ENCODE measurements at regions not wholly inside any gene's neighbourhood (a gene's known extent, or its start where the extent isn't known, plus 50 kb on each side); places are given as distances from the start of the nearest gene placed in this dataset.

DNA sequence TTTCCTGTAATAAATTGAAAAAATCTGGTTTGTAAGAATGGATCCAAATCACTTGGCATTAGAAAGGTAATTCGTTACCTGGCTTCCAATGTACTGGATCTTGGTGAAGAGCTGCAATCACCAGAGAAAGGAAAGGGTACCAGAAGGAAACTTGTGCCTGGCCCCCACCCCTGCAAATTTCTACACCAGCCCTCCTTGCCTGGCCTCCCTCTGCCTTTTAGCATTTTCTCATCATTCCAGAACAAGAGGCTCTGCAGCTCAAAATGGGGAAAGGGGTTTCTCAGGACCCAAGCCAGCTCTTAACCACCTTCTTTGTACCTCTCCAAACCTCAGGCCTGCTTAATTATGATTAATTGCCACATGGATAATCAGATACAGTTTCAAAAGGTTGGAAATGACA is 612.8 kb upstream of the MGMT start:
- DNase-seq (ENCODE audit: low spot score): no peak

DNA sequence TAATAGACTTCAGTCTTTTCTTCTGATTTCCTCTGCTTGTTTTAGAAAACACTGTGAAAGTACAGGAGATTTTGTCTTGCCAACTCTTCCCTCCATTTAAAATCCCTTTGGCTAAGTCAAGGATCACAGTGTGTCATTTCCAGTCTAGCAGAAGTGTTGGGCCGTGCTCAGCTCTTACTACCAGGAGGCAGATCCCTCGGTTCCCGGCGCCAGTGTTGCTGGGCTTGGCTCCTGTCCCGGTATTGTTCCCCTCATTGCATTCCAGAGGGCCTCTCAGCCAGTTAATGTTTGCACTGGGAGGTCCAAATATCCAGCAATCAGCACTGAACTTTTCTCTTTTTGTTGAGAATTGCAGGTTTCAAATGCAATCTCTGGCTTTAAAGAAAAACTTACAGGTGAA is 612.1 kb upstream of the MGMT start:
- DNase-seq (ENCODE audit: low spot score): peak; percentile 79

DNA sequence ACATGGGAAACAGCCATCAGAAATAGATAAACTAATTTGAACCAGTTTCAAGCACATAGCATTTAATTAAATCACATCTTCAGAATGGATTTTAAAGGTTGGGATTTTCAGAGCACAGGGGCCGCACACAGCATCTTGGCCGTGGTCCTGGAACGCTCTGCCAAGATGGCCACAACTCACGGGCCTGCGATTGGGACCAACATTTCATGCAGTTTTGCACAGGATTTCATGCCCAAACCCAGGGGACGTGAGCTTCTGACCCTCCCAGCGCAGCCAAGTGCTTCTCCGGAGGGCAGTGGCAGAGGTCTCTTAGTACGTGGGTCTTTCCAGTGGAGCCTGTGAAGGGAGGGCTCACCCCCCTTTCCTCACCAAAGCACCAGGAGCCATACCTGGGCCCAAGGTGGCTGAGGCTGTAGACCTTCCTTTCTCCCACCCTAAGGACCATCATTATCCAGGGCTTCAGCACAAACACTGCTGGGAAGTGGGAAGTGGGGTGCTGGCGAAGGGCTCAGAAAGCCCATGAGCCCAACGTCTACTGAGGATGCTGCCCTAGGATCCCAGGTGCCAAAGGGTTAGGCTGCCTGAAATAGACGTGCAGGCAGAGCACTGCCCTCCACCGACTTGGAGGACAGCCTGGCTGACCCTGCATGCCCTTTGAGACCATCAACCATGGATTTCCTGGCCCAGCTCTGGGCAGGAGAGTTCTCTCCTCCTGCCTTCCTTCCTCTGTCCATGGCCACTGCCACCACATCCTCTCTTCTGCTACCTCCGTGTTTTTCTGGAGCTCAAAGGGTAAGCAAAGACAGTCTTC is 611.2 kb upstream of the MGMT start:
- no peak for DNase-seq (ENCODE audit: low spot score)

DNA sequence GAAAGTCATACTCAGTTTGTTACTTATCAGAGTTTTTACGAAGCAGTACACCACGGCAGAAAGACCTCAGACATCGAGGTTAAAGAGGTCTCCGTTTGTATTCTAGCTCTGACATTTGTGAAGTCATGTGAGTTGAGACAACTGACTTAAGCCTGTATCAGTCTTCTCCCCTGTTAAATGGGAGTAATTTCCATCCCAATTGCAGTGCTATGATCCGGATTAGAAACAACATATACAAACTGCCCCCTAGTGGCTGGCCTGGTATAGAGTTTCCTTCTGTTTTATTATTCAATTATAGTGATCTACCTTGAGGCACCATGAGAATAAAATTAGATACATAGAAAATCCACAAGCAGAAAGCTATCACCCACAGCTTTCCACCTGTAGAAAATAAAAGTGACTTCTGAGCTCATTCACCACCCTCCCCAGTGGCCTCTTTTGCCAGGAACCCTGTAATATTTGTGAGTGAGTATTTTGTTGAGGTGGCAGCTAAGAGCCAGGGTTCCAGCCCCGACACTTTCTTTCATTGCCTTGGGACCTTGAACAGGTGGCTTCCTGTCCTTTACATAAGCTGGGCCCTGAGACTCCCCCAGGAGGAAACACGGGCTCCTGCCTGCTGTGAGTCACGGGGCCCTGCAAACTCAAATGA is 607.2 kb upstream of the MGMT start:
- DNase-seq (ENCODE audit: low spot score): peak; percentile 51

DNA sequence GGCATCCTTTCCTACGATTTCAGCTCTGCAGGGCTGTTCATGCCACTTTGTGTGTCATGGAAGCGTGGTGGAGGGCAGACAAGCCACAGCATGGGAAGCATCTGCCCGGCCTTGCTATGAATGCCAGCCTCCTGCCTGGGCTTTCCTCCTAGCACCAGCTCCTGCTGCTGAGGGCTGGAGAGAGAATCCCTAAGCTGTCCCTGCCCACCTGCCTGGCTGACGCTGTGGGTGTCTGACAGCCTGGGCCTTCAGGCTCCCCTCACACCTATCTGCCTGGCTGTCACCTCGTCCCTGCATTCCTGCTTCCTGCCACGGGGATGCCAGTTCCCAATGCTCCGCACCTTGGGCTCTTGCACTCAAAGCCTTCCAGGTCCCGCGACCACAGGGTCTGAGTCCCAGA is 606.5 kb upstream of the MGMT start:
- no peak for DNase-seq (ENCODE audit: low spot score)

DNA sequence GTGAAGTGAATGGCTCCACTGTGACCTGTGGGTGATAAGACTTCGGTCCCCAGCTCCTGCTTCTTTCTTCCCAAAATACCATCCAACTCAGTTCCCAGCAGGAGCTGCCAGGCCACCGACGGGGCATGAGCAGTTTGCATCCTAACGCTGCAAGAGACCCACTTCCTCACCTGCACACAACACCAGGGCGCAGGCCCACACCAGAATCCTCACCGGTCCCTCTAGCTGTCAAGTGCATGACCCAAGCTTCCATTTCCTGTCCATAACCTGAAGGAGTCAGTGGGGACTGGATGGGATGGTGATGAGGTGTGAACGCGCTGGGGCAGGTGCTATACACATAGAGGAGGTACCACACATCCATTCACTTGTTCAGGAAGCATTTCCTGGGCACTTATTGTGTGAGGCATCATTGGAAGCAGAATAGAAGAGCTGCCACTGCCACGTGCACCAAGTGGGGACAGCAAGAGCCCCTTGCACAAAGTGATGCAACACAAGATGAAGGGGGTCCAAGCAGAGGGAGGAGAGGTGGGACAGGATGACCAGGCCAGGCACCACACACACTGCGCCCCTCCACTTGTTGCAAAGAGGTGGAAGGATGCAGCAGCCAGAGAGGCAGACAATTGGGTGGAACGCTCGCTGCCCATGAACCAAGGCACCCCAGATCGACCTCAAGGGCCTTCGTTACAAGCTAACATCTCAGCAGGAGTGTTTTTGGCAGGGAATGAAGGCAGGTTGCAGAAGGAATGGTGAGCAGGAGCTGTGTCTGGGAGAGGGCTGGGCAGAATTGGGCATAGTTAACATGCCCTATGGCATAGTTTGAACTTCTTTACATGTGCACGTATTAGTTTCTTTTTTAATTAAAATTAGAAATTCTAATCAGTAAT is 605.8 kb upstream of the MGMT start:
- DNase-seq (ENCODE audit: low spot score): no peak

DNA sequence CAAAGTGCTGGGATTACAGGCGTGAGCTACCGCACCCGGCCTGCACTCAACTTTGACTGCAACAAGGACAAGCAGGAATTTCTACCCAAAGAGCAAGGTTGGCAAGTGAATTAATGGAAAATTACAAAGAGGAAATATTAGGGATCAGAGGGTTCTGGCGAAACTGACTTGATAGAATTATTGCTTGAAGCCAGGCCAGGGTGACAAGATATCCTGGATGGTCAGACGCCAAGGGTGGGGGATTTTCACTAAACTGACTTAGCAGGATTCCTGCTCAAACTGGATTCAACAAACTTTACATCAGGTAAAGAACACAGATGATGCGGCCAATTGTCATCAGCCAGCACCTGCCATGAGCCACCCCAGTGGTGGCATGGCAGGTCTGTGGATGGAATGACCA is 603.6 kb upstream of the MGMT start:
- no peak for DNase-seq (ENCODE audit: low spot score)

DNA sequence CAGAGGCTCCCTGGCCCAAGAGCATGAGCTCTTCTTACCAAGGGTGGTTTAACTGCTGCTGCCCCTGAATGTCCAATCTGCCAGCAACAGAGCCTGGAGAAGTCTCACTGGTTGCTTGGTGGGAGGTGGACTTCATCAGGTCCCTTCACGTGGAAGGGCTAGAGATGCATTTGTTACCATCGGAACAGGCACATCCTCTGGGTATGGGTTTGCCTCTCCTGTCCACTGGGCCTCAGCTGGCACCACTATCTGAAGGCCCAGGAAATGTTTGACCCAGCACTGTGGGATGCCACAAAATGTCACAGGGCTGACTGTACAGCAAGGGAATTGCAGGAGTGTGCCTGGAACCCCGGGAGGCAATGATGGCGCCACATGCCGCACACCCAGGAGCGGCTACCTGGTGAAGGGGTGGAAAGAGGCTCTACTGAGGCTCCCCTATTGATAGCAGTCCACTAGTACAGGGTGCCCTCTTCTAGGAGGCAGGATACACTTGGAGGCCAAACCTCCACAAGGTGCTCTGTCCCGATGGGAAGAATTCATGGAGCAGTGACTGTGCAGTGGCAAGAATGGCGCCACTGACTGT is 603.1 kb upstream of the MGMT start:
- DNase-seq (ENCODE audit: low spot score): no peak

DNA sequence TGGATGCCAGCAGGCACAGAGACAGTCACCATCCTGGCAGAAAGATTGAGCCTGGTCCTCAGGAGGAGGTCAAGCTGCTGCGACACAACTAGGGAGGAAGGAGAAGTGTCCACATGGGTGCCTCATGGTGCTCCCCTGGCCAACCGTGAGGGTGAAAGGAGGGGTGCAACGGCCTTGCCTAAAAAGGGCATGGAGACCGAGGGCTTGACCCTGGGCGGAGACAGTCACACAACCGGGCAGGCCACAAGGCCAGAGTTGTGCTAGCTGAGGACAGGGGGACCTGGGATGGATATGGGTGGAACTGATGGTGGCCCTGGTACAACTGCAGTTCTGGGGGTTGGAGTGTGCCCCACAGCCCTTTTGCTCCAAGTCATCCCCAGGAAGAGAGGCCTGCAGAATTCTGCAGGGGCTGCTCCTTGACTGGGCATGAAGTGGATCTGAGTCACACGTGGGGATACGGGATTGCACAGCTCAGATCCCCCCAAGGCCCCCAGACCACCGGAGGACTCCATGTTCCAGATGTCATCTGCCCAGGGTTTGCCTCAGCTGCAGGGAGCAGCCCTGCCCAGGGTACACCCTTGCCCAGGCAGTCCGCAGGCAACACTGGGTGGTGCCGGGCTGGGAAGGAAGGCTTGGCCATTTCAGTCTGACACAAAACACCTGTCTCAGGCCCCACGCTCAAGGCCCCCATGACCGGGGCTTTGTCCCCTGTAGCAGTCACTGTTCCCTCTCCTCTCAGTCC is 602.3 kb upstream of the MGMT start:
- no peak for DNase-seq (ENCODE audit: low spot score)

DNA sequence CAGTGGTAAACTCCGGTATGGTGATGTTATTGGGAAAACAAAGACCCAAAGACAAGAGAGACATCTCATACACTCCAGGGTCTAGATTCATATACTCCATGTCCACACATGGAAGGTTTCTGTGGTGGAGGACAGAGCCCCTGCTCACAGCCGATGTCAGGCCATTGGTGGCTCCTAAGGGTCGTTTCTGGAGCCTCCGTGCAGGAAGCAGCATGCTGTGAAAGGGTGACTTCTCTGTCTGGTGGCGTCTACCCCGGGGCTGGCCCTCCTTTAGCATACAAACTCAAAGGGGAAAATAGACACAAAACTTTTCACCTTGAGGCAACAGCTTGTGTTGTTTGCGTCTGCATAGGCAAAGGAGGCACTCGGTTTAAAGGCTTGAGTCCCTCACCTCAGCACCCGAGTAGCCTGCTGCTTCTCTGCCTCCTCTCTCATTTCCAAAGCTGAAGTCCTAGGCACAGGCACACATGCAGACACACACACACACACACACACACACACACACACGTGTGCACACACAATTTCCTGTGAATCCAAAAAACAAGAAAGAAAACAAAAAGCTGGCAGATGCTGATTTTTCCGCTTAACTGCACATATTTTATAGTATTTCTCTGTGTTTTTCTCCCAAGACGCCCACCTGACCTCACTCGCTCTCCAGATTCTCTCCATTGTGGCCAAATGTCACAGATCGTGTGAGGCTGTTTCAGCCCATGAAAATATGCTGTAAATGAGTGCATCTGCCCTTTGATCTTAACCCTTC is 601.4 kb upstream of the MGMT start:
- no peak for DNase-seq (ENCODE audit: low spot score)

DNA sequence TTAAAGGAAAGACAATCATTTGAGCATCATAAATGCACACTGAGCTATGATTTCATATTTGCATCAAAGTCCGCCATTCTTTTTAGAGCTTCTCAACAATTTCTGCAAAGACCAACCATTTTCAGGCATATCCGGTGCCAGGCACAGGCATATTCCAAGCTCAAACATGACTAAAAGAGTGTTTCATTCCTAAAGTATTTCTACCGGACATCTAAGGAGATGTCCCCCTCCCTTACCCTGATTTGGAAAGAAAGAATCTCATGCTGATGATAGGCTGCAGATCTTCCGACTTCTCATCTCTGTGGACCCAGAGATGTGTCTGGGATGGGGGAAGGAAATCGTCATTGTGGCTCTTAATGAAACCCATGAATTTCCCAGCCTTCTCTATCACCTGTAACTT is 600.5 kb upstream of the MGMT start:
- DNase-seq (ENCODE audit: low spot score): no peak

DNA sequence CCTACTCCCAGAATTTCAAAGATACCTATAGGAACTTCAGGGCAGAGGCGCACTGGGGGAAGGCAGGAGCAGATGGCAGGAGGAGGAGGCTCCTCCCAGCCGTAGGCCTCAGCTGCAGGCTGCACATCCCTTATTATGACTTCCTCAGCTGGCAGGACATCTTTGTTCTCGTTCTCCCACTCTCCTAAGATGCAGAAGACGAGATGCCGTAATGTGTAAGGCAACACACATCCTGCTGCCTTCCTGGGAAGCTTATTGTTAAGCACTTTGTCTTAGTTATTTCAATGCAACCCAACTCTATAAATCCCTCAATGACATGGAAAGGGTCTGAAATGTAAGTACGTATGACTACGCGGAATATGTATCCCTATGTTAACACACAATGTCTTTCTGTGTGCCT is 599.8 kb upstream of the MGMT start:
- no peak for DNase-seq (ENCODE audit: low spot score)

DNA sequence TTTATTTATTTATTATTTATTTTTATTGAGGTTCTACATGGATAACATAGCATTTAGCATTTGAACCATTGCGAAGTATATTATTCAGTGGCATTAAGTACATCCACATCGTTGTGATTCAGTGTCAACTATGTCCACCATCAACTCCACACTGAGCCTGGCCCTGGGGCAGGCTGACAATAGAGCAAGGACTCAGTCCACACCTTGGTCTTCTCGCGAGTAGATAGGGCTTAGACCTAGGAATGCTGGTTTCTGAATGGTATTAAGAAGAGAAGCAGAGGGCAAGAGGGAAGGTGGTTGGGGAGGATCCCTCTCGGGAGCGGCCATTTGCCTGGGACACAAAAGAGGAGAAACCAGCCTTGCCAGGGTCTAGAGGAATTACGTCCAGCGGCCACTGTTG is 599.2 kb upstream of the MGMT start:
- no peak for DNase-seq (ENCODE audit: low spot score)

DNA sequence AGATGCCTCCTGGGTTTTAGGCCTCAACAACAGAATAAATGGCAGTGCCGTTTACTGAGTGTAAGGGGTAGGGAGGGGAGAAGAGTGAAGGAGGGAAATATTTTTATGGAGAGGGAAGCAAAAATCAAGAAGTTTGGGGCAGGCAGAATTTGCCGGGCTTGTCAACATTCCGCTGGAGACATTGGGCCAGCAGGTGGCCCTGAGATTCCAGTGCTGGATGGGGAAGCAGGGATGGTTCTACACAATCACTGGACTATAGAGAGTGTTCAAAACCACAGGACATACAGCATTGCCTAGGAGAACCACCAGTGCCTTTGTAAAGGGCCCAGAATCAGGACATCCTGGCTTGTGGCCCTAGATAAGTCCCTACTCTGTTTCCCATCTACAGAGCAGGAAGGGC is 598.6 kb upstream of the MGMT start:
- no peak for DNase-seq (ENCODE audit: low spot score)

DNA sequence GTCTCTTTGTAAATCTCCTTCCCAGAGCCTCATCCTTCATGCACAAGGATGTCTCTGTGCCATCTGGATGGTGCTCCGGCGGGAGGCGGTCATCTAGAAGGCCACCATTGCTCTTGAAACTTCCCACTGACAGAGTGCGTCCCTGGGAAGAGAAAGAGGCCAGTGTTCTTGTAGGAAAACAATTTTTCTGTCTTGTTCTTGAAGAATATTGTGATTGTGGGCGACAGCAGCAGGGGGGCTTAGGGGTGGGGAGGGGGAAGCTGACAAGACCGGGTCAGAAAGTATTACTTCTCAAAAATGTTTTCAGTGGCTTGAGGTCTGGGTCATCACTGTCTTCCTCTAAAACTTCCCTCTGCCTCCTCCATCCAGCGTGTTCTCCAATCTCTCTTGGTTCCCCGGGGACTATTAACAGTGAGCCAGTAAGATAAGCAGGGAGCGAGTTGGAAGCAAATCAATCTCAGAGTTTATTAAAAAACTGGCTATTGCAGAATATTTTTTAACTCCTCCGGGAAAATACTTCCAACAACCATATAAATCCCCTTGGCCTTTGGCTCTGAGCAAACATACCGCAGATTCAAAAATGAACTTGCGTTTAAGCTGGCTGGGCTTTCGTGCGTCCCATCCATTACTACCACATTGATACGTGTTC is 597.8 kb upstream of the MGMT start:
- no peak for DNase-seq (ENCODE audit: low spot score)

DNA sequence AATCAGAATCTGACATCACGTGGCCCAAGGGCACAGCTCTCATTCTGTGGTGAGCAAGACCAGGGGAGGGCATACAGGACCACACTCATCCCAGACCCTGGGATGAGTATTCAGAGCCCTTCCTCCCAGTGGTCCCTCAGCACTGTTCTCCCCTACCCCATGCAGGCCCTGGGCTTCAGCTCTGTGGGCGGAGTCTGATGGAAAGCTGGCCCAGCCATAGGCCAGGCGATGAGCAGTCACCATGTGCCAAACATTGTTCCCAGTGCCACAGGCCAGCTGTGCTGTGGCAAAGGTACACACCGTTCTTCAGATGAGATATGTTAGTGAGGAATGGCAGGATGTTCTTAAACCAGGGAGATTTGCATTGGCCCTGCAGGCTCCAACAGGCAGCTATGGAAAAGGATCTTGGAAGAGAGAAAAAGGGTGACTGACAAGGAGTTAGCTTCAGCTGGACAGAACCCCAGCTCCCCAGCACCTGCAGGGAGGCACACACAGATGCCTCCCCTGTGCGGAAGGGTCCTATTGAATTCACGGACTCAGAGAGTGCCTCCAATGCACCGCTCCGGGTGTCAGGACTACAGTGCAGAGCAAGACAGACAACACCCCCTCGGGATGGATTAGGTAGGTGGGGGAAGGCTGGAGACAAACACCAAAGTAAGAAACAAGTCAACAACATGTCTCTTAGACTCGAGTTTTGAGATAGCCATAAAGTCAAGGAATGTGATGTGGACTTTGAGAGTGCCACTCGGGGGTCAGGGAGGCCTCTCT is 596.0 kb upstream of the MGMT start:
- DNase-seq (ENCODE audit: low spot score): no peak

DNA sequence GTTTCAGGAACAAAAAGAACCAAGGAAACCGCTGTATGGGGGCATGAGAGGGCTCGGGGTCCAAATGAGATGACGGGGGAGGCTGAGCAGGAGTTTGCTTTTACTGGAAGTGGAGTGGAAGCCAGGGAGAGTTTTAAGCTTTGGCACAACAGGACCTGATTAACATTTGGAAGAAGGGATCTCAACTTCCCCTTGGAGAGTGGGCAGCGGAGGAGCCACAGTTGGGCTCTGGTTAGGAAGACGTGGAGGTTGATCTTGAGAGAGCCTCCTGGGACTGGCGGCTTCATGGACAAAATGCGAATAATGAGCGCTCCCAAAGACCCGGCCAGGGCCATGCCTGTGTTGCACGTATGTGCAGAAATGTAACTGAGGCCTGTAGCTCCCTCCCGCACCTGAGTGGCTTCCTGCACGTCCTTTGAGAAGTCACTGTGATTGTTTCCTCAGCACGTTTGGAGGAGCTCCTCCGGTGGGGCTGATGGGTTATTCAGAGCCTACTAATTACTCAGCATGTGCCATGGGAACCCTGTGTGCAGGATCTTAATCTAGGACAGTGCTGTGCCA is 595.3 kb upstream of the MGMT start:
- no peak for DNase-seq (ENCODE audit: low spot score)

DNA sequence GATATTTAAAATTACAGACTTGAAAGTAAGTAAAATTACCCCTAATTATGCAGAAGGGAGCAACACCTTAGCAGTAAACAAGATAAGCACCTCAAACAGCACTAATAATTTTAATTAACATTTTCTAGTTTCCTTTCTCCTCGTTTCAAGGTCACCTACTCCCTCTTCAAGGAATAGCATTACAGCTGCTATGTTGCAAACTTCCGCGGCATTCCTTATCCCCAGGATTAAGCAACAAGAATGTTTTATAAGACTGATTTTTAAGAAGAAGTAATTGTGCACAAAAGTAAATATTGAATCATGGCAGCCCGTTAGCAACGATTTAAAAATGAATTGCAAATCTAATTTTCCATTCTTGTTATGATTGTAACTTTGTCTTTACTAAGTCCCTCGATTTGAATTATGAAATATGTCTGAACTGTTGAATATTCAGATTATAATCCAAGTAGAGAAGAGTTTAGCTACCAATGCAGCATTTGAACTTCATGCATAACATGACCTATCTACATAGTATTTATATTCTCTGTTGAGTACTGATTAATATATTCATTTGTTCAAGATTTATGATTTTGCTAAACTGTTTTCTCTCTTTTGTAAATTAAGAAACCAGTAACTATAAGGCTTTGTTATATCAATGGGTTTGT is 593.5 kb upstream of the MGMT start:
- DNase-seq (ENCODE audit: low spot score): no peak

DNA sequence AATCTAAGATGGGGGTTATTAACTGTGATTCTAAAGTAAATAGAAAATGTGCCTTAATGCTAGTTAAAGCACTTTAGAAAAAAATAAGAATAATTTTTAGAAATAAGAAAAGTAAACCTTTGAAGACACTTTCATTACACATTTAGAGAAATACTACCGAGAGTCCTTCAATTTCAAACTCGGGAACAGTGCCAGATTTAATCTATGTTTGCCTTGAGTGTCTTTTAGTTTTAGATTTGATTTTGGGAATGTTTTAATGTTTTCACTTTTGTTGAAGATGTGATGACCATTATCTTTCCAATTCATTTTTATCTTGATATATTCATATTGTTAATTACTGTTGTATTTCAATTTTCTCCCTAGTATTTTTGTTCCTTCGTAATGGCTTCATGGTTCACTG is 592.7 kb upstream of the MGMT start:
- no peak for DNase-seq (ENCODE audit: low spot score)
